Calu3 (cell line): ENCODE measurements at regions not wholly inside any gene's neighbourhood (a gene's known extent, or its start where the extent isn't known, plus 50 kb on each side); places are given as distances from the start of the nearest gene placed in this dataset.

Experiments
- BruUV-seq: library from RNA; stranded (reverse); fragments of 400-500 nt; replicated peaks from 2 replicates; lab custom pipeline; 2021; lab: Mats Ljungman, UMichigan
- CTCF ChIA-PET: fragments of 300-600 bp; sonication (Branson Sonifier 250); formaldehyde crosslinking; loops from one replicate; lab custom pipeline; 2022; ENCODE audit warnings: antibody characterized with exemption; lab: Charles Lee
- DNase-seq: peaks from one replicate; pipeline ENCODE4 v3.0.0; 2022
- H3K27ac Mint-ChIP-seq: one replicate; pipeline ENCODE4 v1.8.0; 2022; ENCODE audit warnings: mixed read lengths; ENCODE audit not compliant: unreplicated experiment
- H3K27me3 Mint-ChIP-seq: one replicate; pipeline ENCODE4 v1.8.0; 2022; ENCODE audit warnings: mixed read lengths; ENCODE audit not compliant: unreplicated experiment
- H3K36me3 Mint-ChIP-seq: one replicate; pipeline ENCODE4 v1.8.0; 2022; ENCODE audit warnings: mild to moderate bottlenecking, moderate library complexity, mixed read lengths; ENCODE audit not compliant: insufficient read depth, unreplicated experiment
- H3K4me1 Mint-ChIP-seq: one replicate; pipeline ENCODE4 v1.8.0; 2022; ENCODE audit warnings: mild to moderate bottlenecking, low read depth, mixed read lengths; ENCODE audit not compliant: unreplicated experiment
- H3K4me3 Mint-ChIP-seq: one replicate; pipeline ENCODE4 v1.8.0; 2022; ENCODE audit warnings: mild to moderate bottlenecking, low read depth, moderate library complexity, mixed read lengths; ENCODE audit not compliant: unreplicated experiment
- H3K9me3 Mint-ChIP-seq: one replicate; pipeline ENCODE4 v1.8.0; 2022; ENCODE audit warnings: low read depth, mixed read lengths; ENCODE audit not compliant: unreplicated experiment
- intact Hi-C: fragments of 100-400 bp; cut with micrococcal nuclease; formaldehyde crosslinking; loops from one replicate; pipeline ENCODE4 v1.10.0; 2022; ENCODE audit not compliant: unreplicated experiment
- TF ChIP-seq, protein P1 (sequence below): fragments of 200-600 bp; IDR thresholded peaks from one replicate; pipeline ENCODE4 v1.8.0; 2022; ENCODE audit warnings: antibody characterized with exemption; ENCODE audit not compliant: unreplicated experiment

DNA sequence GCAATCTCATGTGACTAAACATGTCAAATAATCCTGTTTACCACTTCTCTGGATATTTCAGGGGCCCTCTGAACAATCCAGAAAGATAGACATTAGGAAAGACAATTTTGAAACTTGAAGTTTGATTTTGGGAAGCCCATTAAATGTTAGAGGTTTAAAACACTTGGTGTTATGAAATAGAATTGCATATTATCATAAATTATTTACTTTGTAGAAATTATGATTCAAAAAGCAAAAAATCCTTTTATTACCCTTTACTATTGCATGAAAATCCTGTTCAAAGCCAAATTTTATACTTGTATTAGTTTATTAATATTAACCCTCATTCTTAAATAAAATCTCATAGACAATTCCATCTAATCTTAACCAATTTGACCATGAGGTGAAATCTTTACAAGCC lies 1091.5 kb upstream of the ALCAM start:
- Mint-ChIP-seq H3K4me1 (no peaks in the 10 kb centered on the region), H3K27ac (no peak overlapping the region), H3K27me3 (no peaks in the 10 kb centered on the region), H3K36me3 (no peaks in the 10 kb centered on the region), H3K4me3 (no peak overlapping the region), H3K9me3 (peaks cover 6% of the 10 kb centered on the region)
- TF ChIP-seq, protein P1, sequence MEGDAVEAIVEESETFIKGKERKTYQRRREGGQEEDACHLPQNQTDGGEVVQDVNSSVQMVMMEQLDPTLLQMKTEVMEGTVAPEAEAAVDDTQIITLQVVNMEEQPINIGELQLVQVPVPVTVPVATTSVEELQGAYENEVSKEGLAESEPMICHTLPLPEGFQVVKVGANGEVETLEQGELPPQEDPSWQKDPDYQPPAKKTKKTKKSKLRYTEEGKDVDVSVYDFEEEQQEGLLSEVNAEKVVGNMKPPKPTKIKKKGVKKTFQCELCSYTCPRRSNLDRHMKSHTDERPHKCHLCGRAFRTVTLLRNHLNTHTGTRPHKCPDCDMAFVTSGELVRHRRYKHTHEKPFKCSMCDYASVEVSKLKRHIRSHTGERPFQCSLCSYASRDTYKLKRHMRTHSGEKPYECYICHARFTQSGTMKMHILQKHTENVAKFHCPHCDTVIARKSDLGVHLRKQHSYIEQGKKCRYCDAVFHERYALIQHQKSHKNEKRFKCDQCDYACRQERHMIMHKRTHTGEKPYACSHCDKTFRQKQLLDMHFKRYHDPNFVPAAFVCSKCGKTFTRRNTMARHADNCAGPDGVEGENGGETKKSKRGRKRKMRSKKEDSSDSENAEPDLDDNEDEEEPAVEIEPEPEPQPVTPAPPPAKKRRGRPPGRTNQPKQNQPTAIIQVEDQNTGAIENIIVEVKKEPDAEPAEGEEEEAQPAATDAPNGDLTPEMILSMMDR, result no peak
- intact Hi-C loops, result loop anchor here (5.0 to 10.0 kb wide), 2 partner anchors 180 to 1092 kb away; partner anchors contain the start of gene ALCAM
- DNase-seq, result no peak
- CTCF ChIA-PET, result no interaction called here
- BruUV-seq, result no TSS peak

DNA sequence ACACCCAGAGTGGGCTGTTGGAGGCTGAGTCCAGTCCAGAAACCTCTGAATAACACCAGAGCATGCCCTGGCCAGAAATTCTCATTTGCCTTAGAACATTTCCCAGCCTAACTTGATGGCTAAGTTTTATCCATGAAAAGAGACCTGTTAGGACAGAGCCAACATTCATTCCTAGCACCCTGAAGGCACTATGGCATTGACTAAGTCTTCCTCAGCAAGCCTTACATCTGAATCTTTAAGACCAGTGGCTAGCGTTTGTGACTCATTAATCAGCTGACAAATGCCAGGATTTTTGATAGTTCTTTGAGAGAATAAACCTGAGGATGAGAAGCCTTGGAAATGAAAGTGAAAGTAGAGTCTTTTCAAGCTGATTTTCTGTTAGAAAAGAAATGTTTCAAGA lies 1087.1 kb upstream of the ALCAM start:
- peaks cover 12% of the 10 kb centered on the region for H3K9me3 Mint-ChIP-seq
- no peak overlapping the region for H3K27ac Mint-ChIP-seq
- no peaks in the 10 kb centered on the region for H3K27me3 Mint-ChIP-seq
- peak overlapping the region; percentile 36 for H3K4me3 Mint-ChIP-seq
- CTCF ChIA-PET, result no interaction called here
- DNase-seq, result no peak
- no peaks in the 10 kb centered on the region for H3K4me1 Mint-ChIP-seq
- H3K36me3 Mint-ChIP-seq, result no peaks in the 10 kb centered on the region
- intact Hi-C loops, result loop anchor here (5.0 to 10.0 kb wide), 2 partner anchors 175 to 1088 kb away; partner anchors contain the start of gene ALCAM
- no TSS peak for BruUV-seq
- TF ChIP-seq, protein P1, result no peak

- TF ChIP-seq, protein P1, result no peak
- no TSS peak for BruUV-seq
- no peak overlapping the region for H3K4me3 Mint-ChIP-seq
- H3K4me1 Mint-ChIP-seq, result no peaks in the 10 kb centered on the region
- H3K27ac Mint-ChIP-seq, result no peak overlapping the region
- H3K9me3 Mint-ChIP-seq, result peaks cover 12% of the 10 kb centered on the region
- intact Hi-C loops, result no loop called here
- CTCF ChIA-PET, result no interaction called here
- DNase-seq, result no peak
- no peaks in the 10 kb centered on the region for H3K27me3 Mint-ChIP-seq
- H3K36me3 Mint-ChIP-seq, result no peaks in the 10 kb centered on the region
Measured at GRCh38 chr3:104281713-104282112, 1085.0 kb upstream of the ALCAM start.

DNA sequence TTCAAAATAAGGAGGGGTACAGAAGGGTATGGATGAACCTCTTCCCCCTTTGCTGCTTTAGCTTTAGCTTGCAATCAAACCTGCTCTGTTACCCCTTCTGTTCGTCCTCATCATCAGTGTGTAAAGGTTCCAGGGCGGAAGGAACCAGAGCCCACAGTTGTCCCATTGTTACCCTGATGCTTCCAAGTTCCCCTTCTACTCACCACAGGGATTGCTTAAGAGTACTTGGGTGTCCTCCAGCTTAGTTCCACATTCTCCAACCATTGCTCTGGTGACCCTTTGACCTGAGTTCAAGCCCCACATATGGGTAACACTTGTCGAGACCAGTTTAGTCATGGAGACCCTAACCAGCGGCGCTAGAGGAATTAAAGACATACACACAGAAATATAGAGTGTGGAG lies 1080.1 kb upstream of the ALCAM start:
- intact Hi-C loops, result no loop called here
- no TSS peak for BruUV-seq
- TF ChIP-seq, protein P1, result no peak
- H3K4me1 Mint-ChIP-seq, result peaks cover 5% of the 10 kb centered on the region
- peaks cover 7% of the 10 kb centered on the region for H3K9me3 Mint-ChIP-seq
- no peaks in the 10 kb centered on the region for H3K27me3 Mint-ChIP-seq
- DNase-seq, result no peak
- H3K4me3 Mint-ChIP-seq, result no peak overlapping the region
- CTCF ChIA-PET, result no interaction called here
- H3K36me3 Mint-ChIP-seq, result no peaks in the 10 kb centered on the region
- no peak overlapping the region for H3K27ac Mint-ChIP-seq
